ENCODE measurements at regions not wholly inside any gene's neighbourhood (a gene's known extent, or its start where the extent isn't known, plus 50 kb on each side); places are given as distances from the start of the nearest gene placed in this dataset.

DNA sequence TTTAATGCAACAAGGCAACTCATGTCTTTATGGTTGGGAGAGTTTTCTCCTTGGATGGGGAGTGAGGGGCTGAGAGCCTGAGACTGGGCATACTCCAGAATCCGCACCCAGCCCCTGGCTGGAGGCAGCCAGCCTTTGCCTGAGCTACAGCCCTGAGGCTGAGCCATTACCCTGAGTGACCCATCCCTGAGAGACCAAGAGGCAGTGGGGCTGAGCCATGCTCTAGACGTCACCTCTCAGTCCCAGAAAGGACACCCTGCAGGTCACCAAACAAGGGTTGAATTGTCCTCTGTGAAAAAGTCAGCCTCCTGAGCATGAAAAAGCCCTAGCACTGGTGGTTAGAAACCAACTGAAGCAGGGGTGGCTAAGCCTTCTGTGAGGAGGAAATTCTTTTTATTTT lies 151.2 kb upstream of the GATB start:
- TF ChIP-seq, protein P1, sequence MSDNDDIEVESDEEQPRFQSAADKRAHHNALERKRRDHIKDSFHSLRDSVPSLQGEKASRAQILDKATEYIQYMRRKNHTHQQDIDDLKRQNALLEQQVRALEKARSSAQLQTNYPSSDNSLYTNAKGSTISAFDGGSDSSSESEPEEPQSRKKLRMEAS (IDR thresholded peaks at IDR 0.05): no peak
- TF ChIP-seq NFIC (IDR thresholded peaks at IDR 0.05) (no peak), TAF1 (IDR thresholded peaks at IDR 0.05; ENCODE audit: low read depth) (no peak), EGR1 (IDR thresholded peaks at IDR 0.05) (no peak), EP300 (IDR thresholded peaks at IDR 0.05; ENCODE audit: borderline replicate concordance) (no peak), RAD21 (IDR thresholded peaks at IDR 0.05; ENCODE audit: low read depth) (no peak), FOXM1 (IDR thresholded peaks at IDR 0.05; ENCODE audit: borderline replicate concordance, low read depth) (no peak)
- TF ChIP-seq, protein P2, sequence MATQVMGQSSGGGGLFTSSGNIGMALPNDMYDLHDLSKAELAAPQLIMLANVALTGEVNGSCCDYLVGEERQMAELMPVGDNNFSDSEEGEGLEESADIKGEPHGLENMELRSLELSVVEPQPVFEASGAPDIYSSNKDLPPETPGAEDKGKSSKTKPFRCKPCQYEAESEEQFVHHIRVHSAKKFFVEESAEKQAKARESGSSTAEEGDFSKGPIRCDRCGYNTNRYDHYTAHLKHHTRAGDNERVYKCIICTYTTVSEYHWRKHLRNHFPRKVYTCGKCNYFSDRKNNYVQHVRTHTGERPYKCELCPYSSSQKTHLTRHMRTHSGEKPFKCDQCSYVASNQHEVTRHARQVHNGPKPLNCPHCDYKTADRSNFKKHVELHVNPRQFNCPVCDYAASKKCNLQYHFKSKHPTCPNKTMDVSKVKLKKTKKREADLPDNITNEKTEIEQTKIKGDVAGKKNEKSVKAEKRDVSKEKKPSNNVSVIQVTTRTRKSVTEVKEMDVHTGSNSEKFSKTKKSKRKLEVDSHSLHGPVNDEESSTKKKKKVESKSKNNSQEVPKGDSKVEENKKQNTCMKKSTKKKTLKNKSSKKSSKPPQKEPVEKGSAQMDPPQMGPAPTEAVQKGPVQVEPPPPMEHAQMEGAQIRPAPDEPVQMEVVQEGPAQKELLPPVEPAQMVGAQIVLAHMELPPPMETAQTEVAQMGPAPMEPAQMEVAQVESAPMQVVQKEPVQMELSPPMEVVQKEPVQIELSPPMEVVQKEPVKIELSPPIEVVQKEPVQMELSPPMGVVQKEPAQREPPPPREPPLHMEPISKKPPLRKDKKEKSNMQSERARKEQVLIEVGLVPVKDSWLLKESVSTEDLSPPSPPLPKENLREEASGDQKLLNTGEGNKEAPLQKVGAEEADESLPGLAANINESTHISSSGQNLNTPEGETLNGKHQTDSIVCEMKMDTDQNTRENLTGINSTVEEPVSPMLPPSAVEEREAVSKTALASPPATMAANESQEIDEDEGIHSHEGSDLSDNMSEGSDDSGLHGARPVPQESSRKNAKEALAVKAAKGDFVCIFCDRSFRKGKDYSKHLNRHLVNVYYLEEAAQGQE (IDR thresholded peaks at IDR 0.05; ENCODE audit: low read depth): no peak
